PC-9 (cell line): ENCODE measurements at regions not wholly inside any gene's neighbourhood (a gene's known extent, or its start where the extent isn't known, plus 50 kb on each side); places are given as distances from the start of the nearest gene placed in this dataset.
"Not testable (repeated sequence)": the region's sequence is repeated elsewhere in the genome, so short reads cannot be mapped to it uniquely, and the experiment has no call there.

Experiments
- BruUV-seq: library from RNA; stranded (reverse); fragments of 400-500 nt; replicated peaks from 2 replicates; lab custom pipeline; 2021; lab: Mats Ljungman, UMichigan
- CTCF ChIA-PET: fragments of 300-600 bp; sonication (Branson Sonifier 250); formaldehyde crosslinking; loops from one replicate; lab custom pipeline; 2022; ENCODE audit warnings: antibody characterized with exemption; lab: Charles Lee
- POLR2A ChIA-PET: fragments of 300-600 bp; sonication (Branson Sonifier 250); formaldehyde crosslinking; loops from one replicate; lab custom pipeline; 2022; ENCODE audit warnings: antibody characterized with exemption; ENCODE audit not compliant: unreplicated experiment; lab: Charles Lee
- DNase-seq, 2 experiments: peaks; one replicate each; pipeline versions ENCODE4 v3.0.0 to v3.0.0-alpha.2; 2015 to 2022; ENCODE audit warnings: mixed read lengths in 1 of 2
- H2AFZ ChIP-seq: fragments of 200-600 bp; sonication (generic); 2 replicates; pipeline ENCODE4 v1.8.1; 2017; ENCODE audit warnings: antibody characterized with exemption
- H3F3A ChIP-seq: fragments of 200-600 bp; sonication (generic); 2 replicates; pipeline ENCODE4 v1.8.1; 2017; ENCODE audit warnings: antibody characterized with exemption, mild to moderate bottlenecking, low read depth; ENCODE audit not compliant: insufficient read depth
- H3K27ac ChIP-seq: fragments of 200-600 bp; sonication (generic); 2 replicates; pipeline ENCODE4 v1.6.1; 2016; ENCODE audit warnings: mixed run types
- H3K27me3 ChIP-seq: fragments of 200-600 bp; sonication (generic); 2 replicates; pipeline ENCODE4 v1.6.1; 2016; ENCODE audit warnings: low read depth, mixed run types; ENCODE audit not compliant: insufficient read depth
- H3K36me3 ChIP-seq: fragments of 200-600 bp; sonication (generic); 2 replicates; pipeline ENCODE4 v1.6.1; 2016; ENCODE audit warnings: low read depth, mixed run types
- H3K4me1 ChIP-seq: fragments of 200-600 bp; sonication (generic); replicated peaks from 2 replicates; pipeline ENCODE4 v1.6.1; 2016; ENCODE audit warnings: mixed run types; ENCODE audit not compliant: insufficient read depth
- H3K4me2 ChIP-seq: fragments of 200-600 bp; sonication (generic); 2 replicates; pipeline ENCODE4 v1.6.1; 2017; ENCODE audit warnings: mixed run types
- H3K4me3 ChIP-seq: fragments of 200-600 bp; sonication (generic); 2 replicates; pipeline ENCODE4 v1.6.1; 2016; ENCODE audit warnings: mixed run types
- H3K79me2 ChIP-seq: fragments of 200-600 bp; sonication (generic); 2 replicates; pipeline ENCODE4 v1.6.1; 2017; ENCODE audit warnings: low read depth, mixed run types
- H3K9me2 ChIP-seq: fragments of 200-600 bp; sonication (generic); 2 replicates; pipeline ENCODE4 v1.8.1; 2017; ENCODE audit warnings: mild to moderate bottlenecking; ENCODE audit not compliant: insufficient read depth
- H3K9me3 ChIP-seq: fragments of 200-600 bp; sonication (generic); 2 replicates; pipeline ENCODE4 v1.8.1; 2016; ENCODE audit warnings: low read depth; ENCODE audit not compliant: insufficient read depth
- H4K20me1 ChIP-seq: fragments of 200-600 bp; sonication (generic); 2 replicates; pipeline ENCODE4 v1.8.1; 2017; ENCODE audit not compliant: insufficient read depth
- EZH2 ChIP-seq: fragments of 200-600 bp; sonication (generic); IDR thresholded peaks from 2 replicates; pipeline ENCODE4 v1.8.0; 2017; ENCODE audit warnings: antibody characterized with exemption, low read depth
- intact Hi-C: fragments of 100-400 bp; cut with micrococcal nuclease; formaldehyde crosslinking; loops from one replicate; pipeline ENCODE4 v1.10.0; 2022; ENCODE audit not compliant: unreplicated experiment
- TF ChIP-seq, protein P1 (sequence below): fragments of 200-600 bp; sonication (generic); conservative IDR thresholded peaks from 2 replicates; pipeline ENCODE4 v1.6.1; 2017; ENCODE audit warnings: mixed run types, antibody characterized with exemption, mild to moderate bottlenecking, moderate library complexity

DNA sequence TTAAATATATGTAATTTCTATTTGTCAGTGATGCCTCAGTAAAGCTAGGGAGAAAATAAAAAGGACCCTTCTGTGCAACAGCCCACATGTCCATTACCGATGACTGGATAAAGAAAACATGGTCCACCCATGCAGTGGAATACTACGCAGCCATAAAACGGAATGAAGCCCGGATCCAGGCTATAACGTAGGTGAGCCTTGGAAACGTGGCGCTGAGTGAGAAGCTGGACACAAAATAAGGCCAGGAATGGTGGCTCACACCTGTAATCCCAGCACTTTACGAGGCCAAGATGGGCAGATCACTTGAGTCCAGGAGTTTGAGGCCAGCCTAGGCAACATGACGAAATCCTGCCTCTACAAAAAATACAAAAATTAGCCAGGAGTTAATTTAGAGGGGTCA is 98.2 kb downstream of the CRLF3 start:
- H2AFZ ChIP-seq, H3F3A ChIP-seq, H3K27me3 ChIP-seq, H3K4me2 ChIP-seq, H3K9me3 ChIP-seq, H3K4me3 ChIP-seq, H3K79me2 ChIP-seq, H4K20me1 ChIP-seq, H3K36me3 ChIP-seq, intact Hi-C loops, H3K9me2 ChIP-seq, BruUV-seq, CTCF ChIA-PET, H3K4me1 ChIP-seq, DNase-seq, H3K27ac ChIP-seq, POLR2A ChIA-PET: not testable (repeated sequence)

DNA sequence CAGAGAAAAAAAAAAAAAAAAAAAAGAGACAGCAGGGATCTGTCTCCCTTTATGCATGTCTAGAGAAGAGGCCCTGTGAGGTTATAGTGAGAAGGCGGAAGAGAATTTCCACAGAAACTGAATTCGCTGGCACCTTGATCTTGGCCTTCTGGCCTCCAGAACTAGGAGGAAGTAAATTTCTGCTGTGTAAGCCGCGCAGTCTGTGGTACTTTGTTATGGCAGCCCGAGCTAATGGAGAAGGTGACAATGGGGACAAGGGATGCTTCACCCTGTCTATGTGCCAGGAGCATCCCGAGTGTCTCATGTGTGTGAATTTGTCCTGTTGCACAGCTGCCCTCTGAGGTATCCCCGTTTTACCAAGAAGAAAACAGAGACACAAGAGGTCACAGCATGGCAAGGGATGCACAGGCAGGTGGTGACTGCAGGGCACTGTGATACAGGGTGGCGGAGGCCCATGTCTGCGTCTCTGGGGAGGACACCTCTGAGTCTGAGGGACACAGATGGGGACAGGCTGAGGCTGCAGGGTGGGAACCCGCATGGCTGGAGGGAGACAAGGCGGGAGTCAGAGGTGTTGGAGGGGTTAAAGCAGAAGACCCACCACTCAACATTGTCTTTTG is 100.3 kb downstream of the CRLF3 start:
- H3K4me3 ChIP-seq, H4K20me1 ChIP-seq, H3K36me3 ChIP-seq, CTCF ChIA-PET, H3K79me2 ChIP-seq, H3F3A ChIP-seq, POLR2A ChIA-PET, intact Hi-C loops, H3K9me2 ChIP-seq, DNase-seq, H2AFZ ChIP-seq, H3K4me1 ChIP-seq, H3K27me3 ChIP-seq, BruUV-seq, H3K27ac ChIP-seq, H3K4me2 ChIP-seq, H3K9me3 ChIP-seq: not testable (repeated sequence)

DNA sequence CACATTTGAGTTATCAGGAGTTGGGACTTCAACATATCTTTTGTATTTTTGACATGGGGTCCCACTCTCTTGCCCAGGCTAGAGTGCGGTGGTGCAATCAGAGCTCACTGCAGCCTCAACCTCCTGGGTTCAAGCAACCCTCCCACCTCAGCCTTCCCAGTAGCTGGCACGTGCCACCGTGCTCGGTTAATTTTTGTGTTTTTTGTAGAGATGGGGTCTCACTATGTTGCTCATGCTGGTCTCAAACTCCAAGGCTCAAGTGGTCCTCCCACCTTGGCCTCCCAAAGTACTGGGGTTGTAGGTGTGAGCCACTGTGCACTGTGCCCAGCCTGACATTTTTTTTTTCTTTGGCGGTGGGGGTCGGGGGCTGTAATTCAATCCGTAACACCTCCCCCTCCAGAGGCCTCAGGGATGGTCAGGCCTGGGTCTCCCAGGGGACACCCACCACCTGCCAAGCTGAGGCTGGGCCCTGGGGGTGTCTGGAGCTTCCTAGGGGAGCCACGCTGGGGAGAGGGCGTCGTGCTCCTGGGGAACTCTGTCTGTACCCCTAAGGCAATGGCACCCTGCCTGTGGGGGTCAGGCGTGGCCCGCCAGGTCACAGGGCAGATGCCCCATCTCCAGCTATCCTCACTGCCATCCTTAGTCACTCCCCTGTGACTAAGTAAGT is 102.2 kb downstream of the CRLF3 start:
- intact Hi-C loops, CTCF ChIA-PET, H3K4me1 ChIP-seq, H3K4me2 ChIP-seq, H3K27me3 ChIP-seq, H3K4me3 ChIP-seq, H3K9me2 ChIP-seq, DNase-seq, H3K27ac ChIP-seq, POLR2A ChIA-PET, H3K79me2 ChIP-seq, H3K36me3 ChIP-seq, BruUV-seq, H4K20me1 ChIP-seq, H3K9me3 ChIP-seq, H3F3A ChIP-seq, H2AFZ ChIP-seq: not testable (repeated sequence)

DNA sequence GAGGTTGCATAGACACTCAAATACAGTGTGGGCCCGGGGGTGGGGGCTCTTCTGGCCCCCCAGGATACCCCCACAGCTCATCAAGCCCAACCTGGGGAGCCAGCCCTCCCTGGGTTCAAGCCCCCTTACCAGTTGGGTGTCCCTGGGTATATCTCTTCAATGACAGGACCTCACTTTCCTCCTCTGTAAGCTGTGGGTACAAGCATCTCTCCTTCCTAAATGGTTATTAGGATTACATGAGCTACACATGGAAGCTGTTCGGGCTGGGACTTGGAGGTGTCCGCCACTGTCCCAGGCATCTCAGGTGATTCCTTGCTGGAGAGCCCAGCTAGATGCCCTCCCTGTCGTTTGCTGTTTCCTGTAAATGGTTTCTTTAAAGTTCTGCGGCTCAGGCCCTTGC is 103.5 kb downstream of the CRLF3 start:
- H4K20me1 ChIP-seq, H3K4me3 ChIP-seq, H3K27ac ChIP-seq, H3K9me2 ChIP-seq, H3K79me2 ChIP-seq, H3F3A ChIP-seq, intact Hi-C loops, DNase-seq, H3K9me3 ChIP-seq, H3K4me2 ChIP-seq, H3K4me1 ChIP-seq, BruUV-seq, H3K27me3 ChIP-seq, H3K36me3 ChIP-seq, POLR2A ChIA-PET, CTCF ChIA-PET, H2AFZ ChIP-seq: not testable (repeated sequence)

DNA sequence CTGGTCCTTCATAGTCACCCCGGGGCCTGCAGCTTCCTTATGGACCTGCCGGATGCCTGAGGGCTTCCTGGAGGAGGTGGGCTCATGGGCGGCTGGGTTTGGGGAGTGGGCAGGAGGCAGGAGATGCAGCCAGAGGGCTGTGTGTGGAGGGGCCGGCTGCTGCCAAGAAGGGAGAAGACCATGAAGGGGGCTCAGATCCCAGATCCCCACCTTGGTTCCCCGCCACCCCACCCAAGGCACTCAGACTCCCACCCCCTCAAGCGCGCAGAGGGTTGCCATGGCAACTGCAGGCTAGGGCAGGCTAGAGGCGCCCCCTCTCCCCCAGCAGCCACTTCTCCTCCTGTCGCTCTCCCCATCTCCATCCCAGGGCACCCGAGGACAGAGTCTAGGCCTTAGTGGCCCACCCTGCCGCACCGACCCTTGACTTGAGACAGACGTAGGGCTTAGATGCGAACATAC is 104.5 kb downstream of the CRLF3 start:
- H3K4me1 ChIP-seq, result no peaks in the 10 kb centered on the region
- no peaks in the 10 kb centered on the region for H3K36me3 ChIP-seq
- no peak overlapping the region for H3K27ac ChIP-seq
- ChIA-PET CTCF (no interaction called here), POLR2A (no interaction called here)
- no peak overlapping the region for H2AFZ ChIP-seq
- BruUV-seq, result no TSS peak
- no peaks in the 10 kb centered on the region for H3K27me3 ChIP-seq
- TF ChIP-seq, protein P1, sequence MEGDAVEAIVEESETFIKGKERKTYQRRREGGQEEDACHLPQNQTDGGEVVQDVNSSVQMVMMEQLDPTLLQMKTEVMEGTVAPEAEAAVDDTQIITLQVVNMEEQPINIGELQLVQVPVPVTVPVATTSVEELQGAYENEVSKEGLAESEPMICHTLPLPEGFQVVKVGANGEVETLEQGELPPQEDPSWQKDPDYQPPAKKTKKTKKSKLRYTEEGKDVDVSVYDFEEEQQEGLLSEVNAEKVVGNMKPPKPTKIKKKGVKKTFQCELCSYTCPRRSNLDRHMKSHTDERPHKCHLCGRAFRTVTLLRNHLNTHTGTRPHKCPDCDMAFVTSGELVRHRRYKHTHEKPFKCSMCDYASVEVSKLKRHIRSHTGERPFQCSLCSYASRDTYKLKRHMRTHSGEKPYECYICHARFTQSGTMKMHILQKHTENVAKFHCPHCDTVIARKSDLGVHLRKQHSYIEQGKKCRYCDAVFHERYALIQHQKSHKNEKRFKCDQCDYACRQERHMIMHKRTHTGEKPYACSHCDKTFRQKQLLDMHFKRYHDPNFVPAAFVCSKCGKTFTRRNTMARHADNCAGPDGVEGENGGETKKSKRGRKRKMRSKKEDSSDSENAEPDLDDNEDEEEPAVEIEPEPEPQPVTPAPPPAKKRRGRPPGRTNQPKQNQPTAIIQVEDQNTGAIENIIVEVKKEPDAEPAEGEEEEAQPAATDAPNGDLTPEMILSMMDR, result no peak
- no peak for TF ChIP-seq EZH2
- no peak overlapping the region for H3K4me2 ChIP-seq
- H4K20me1 ChIP-seq, result no peaks in the 10 kb centered on the region
- peaks cover 9% of the 10 kb centered on the region for H3K79me2 ChIP-seq
- H3K9me3 ChIP-seq, result no peaks in the 10 kb centered on the region
- no peak for DNase-seq
- no peak overlapping the region for H3K4me3 ChIP-seq
- no peaks in the 10 kb centered on the region for H3F3A ChIP-seq
- intact Hi-C loops, result no loop called here
- H3K9me2 ChIP-seq, result no peaks in the 10 kb centered on the region
